ENCODE measurements at regions not wholly inside any gene's neighbourhood (a gene's known extent, or its start where the extent isn't known, plus 50 kb on each side); places are given as distances from the start of the nearest gene placed in this dataset.
"Not testable (repeated sequence)": the region's sequence is repeated elsewhere in the genome, so short reads cannot be mapped to it uniquely, and the experiment has no call there.

GRCh38 chr5:162209005-162209605, 141.5 kb downstream of the GABRG2 start:
- peak in 1 of 2 donors; percentile 3 for DNase-seq

GRCh38 chr5:162214551-162214950, 147.0 kb downstream of the GABRG2 start:
- DNase-seq = no peak

- DNase-seq = no peak
These were observed 149.5 kb downstream of the GABRG2 start for GRCh38 chr5:162217037-162217436.

GRCh38 chr5:162221910-162222309, 154.3 kb downstream of the GABRG2 start:
- no peak for DNase-seq

- no peak for DNase-seq
These were observed 159.5 kb downstream of the GABRG2 start for GRCh38 chr5:162227075-162227474.

GRCh38 chr5:162230348-162230747, 162.8 kb downstream of the GABRG2 start:
- DNase-seq = no peak

GRCh38 chr5:162231522-162231921, 163.9 kb downstream of the GABRG2 start:
- DNase-seq = no peak

- no peak for DNase-seq
These were observed 173.2 kb downstream of the GABRG2 start for GRCh38 chr5:162240734-162241133.

- DNase-seq = no peak
These were observed 174.8 kb downstream of the GABRG2 start for GRCh38 chr5:162242416-162242815.

GRCh38 chr5:162243651-162244050, 176.1 kb downstream of the GABRG2 start:
- DNase-seq = no peak

GRCh38 chr5:162248107-162248713, 180.6 kb downstream of the GABRG2 start:
- DNase-seq = no peak

GRCh38 chr5:162256711-162257110, 189.1 kb downstream of the GABRG2 start:
- DNase-seq = no peak

- no peak for DNase-seq
These were observed 201.3 kb downstream of the GABRG2 start for GRCh38 chr5:162268694-162269481.

- no peak for DNase-seq
These were observed 204.8 kb downstream of the GABRG2 start for GRCh38 chr5:162272417-162272816.

- no peak for DNase-seq
These were observed 207.1 kb downstream of the GABRG2 start for GRCh38 chr5:162274679-162275078.

- DNase-seq = not testable (repeated sequence)
These were observed 207.8 kb downstream of the GABRG2 start for GRCh38 chr5:162275387-162275786.

- no peak for DNase-seq
These were observed 214.6 kb downstream of the GABRG2 start for GRCh38 chr5:162282191-162282590.

GRCh38 chr5:162283609-162284008, 216.0 kb downstream of the GABRG2 start:
- DNase-seq = no peak

GRCh38 chr5:162288647-162289296, 221.2 kb downstream of the GABRG2 start:
- DNase-seq = no peak

- no peak for DNase-seq
These were observed 221.9 kb downstream of the GABRG2 start for GRCh38 chr5:162289489-162289888.

GRCh38 chr5:162299793-162300192, 232.2 kb downstream of the GABRG2 start:
- no peak for DNase-seq

- no peak for DNase-seq
These were observed 233.8 kb downstream of the GABRG2 start for GRCh38 chr5:162301356-162301755.

GRCh38 chr5:162323466-162323865, 255.9 kb downstream of the GABRG2 start:
- DNase-seq = no peak

- DNase-seq = no peak
These were observed 256.8 kb downstream of the GABRG2 start for GRCh38 chr5:162324328-162324727.
